ENCODE measurements at regions not wholly inside any gene's neighbourhood (a gene's known extent, or its start where the extent isn't known, plus 50 kb on each side); places are given as distances from the start of the nearest gene placed in this dataset.
A peak's percentile ranks its signal among the peaks of the same experiment; 100 is the strongest.
"Not testable (repeated sequence)": the region's sequence is repeated elsewhere in the genome, so short reads cannot be mapped to it uniquely, and the experiment has no call there.

GRCh38 chr5:72760259-72760658 lies 56.2 kb upstream of the TNPO1 start:
- no peak for DNase-seq

- DNase-seq = no peak
Observed at GRCh38 chr5:72752909-72753308, 63.6 kb upstream of the TNPO1 start.

- DNase-seq = no peak
Observed at GRCh38 chr5:72749362-72749997, 67.0 kb upstream of the TNPO1 start.

- no peak for DNase-seq
Observed at GRCh38 chr5:72747826-72748225, 68.6 kb upstream of the TNPO1 start.

- DNase-seq = no peak
Observed at GRCh38 chr5:72746736-72747135, 69.7 kb upstream of the TNPO1 start.

GRCh38 chr5:72744136-72744535 lies 72.3 kb upstream of the TNPO1 start:
- no peak for DNase-seq

- DNase-seq = no peak
Observed at GRCh38 chr5:72741805-72742204, 74.7 kb upstream of the TNPO1 start.

- DNase-seq = no peak
Observed at GRCh38 chr5:72733810-72734209, 82.7 kb upstream of the TNPO1 start.

- no peak for DNase-seq
Observed at GRCh38 chr5:72723581-72723980, 92.9 kb upstream of the TNPO1 start.

GRCh38 chr5:72722792-72723452 lies 93.5 kb upstream of the TNPO1 start:
- no peak for DNase-seq

GRCh38 chr5:72721844-72722243 lies 94.6 kb upstream of the TNPO1 start:
- DNase-seq = no peak

GRCh38 chr5:72720205-72720604 lies 96.3 kb upstream of the TNPO1 start:
- no peak for DNase-seq

- DNase-seq = peak; percentile 6
Observed at GRCh38 chr5:72711351-72711750, 105.1 kb upstream of the TNPO1 start.

GRCh38 chr5:72709341-72709740 lies 107.1 kb upstream of the TNPO1 start:
- DNase-seq = no peak

- DNase-seq = no peak
Observed at GRCh38 chr5:72705178-72705577, 111.3 kb upstream of the TNPO1 start.

GRCh38 chr5:72703876-72704275 lies 112.6 kb upstream of the TNPO1 start:
- DNase-seq = no peak

- peak; percentile 22 for DNase-seq
Observed at GRCh38 chr5:72702881-72703434, 113.5 kb upstream of the TNPO1 start.

GRCh38 chr5:72702105-72702504 lies 114.4 kb upstream of the TNPO1 start:
- DNase-seq = not testable (repeated sequence)

- no peak for DNase-seq
Observed at GRCh38 chr5:72698481-72698880, 118.0 kb upstream of the TNPO1 start.

GRCh38 chr5:72697622-72698021 lies 118.8 kb upstream of the TNPO1 start:
- DNase-seq = no peak

GRCh38 chr5:72695659-72696058 lies 120.8 kb upstream of the TNPO1 start:
- no peak for DNase-seq

GRCh38 chr5:72694856-72695255 lies 121.6 kb upstream of the TNPO1 start:
- no peak for DNase-seq

- DNase-seq = no peak
Observed at GRCh38 chr5:72693546-72694205, 122.8 kb upstream of the TNPO1 start.
